DMS79 treated with DMSO at 0.1 percent for 48 hours (cell line): ENCODE measurements at regions not wholly inside any gene's neighbourhood (a gene's known extent, or its start where the extent isn't known, plus 50 kb on each side); places are given as distances from the start of the nearest gene placed in this dataset.
"Not testable (repeated sequence)": the region's sequence is repeated elsewhere in the genome, so short reads cannot be mapped to it uniquely, and the experiment has no call there.

Experiments
- DNase-seq: peaks from one replicate; lab custom pipeline; 2025; lab: John Stamatoyannopoulos, UW

GRCh38 chr13:21917086-21918015 is 246.5 kb downstream of the FGF9 start:
- peak; percentile 54 for DNase-seq

- DNase-seq = not testable (repeated sequence)
Observed at GRCh38 chr13:21920802-21921201, 249.9 kb downstream of the FGF9 start.

GRCh38 chr13:21924958-21925357 is 254.1 kb downstream of the FGF9 start:
- DNase-seq = no peak

GRCh38 chr13:21925720-21926119 is 254.8 kb downstream of the FGF9 start:
- DNase-seq = no peak

DNA sequence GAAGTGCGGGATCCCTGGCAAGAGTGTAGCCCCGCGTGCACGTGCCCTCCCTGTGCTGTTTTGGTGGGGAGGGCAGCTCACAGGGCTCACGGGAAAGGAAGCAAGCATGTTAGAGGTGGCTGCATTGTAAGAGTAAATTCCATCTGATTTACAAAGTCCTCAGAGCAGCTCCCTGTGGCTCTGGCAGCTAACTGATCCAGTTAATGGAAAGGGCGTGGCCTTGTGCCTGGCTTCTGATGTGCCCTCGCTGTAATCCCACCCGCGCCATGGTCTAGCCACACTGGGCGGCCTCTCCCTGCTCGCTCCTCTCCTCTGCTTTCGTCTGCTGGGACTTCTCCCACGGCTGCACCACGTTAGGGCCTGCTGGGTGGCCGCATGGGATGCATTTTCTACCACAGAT is 258.5 kb downstream of the FGF9 start:
- no peak for DNase-seq

DNA sequence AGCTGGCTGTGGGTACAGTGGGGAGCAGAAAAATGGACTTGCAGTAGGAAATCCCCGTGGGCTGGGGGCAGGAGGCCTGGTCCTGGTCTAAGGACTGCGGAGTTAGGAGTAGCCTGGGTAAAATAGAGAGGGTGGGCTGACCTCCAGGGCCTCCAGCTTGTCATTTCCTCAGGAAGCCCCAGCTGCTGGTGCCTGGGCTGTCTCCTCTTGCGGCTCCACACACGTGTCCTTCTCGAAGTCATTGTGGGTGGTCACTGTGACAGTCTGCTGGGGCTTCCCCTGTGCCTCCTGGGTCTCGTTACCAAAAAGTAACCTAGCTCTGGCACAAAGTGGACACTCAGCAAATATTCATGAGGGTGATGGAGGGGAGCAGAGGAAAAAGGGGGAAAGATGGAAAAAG is 259.7 kb downstream of the FGF9 start:
- DNase-seq = no peak

DNA sequence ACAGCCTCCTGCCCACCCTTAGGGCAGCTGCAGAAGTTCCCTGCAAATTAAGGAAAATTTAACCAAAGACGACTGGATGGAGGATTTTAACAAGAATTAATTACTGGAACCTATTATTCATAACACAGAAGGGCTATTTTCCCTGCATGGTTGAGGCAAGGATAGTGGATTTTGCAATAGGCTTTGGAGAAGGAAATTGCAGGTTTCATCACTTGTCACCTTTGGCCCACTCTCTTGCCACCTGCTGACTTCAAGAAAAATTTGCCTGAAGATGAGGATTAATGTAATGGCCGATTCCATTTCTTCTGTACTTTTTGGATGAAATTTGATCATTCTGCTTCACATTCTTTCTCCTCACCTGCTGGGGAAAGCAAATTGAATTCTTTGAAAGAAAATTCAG is 261.7 kb downstream of the FGF9 start:
- no peak for DNase-seq

DNA sequence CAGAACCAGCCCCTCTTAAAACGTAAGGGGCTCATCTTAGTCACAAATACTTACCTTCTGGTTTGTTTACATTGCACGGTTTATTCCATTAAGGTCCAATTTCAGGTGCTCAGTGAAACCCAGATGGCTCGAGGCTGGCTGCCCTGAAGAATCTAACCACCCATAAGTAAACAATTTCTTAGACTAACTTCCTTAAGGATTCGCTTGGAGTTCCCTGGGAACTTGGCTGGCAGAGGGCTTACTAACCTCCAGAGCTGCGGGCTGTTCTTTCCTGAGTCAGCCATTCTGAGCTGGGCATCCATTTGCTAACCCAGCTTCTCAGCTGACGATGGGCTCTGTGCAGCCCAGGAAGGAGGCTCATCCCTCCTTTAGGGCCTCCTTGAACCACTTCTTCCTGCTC is 262.1 kb downstream of the FGF9 start:
- DNase-seq = peak; percentile 86

DNA sequence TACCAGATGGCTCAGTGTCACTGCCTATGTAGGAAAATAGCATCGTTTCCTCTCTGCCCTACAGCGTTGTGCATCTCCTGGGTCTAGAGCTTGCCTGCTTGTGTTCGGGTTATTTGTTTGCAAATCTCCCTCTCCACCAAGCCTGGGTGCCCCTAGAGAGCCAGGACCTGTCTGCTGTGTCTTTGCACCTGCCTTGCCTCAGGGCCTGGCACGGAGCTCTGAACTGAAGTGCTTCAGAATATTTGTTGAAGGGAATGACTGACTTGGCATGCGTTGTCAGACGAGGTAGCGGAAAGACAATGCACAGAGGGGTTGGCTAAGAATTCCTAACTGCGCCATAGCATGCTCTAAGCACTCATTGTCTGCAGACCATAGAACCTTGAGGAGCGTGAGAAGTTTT is 263.4 kb downstream of the FGF9 start:
- DNase-seq = peak; percentile 92

DNA sequence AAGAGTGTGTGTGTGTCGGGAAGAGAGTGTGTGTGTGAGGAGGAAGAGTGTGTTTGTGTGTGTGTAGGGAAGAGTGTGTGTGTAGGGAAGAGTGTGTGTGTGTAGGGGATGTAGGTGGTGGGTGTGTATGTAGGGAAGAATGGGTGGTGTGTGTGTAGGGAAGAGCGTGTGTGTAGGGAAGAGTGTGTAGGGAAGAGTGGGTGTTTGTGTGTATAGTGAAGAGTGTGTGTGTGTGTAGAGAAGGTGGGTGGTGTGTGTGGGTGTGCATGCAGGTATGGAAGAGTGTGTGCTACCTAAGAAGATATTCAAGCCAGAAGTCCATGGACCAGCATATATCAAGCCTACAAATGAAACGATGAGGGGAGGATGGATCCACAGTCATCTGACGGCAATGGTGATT is 265.8 kb downstream of the FGF9 start:
- DNase-seq = no peak

DNA sequence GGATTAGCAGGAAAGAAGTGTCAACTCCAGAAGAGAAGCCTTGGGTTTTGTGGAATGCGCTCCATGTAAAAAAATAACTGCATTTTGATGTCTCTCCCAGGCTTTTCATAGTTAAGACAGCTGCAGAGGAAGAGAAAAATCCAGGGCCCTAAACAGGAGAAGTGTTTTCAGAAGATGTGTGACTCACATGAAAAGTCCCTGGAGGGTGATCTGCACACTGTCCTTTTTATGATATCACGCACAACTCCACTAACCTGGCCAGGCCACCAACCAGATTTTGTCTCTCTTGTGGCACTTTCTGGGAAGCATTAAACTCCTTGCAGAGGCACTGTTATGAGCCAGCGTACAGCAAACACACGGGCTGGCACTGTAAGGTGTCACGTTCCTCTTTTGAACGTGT is 267.3 kb downstream of the FGF9 start:
- DNase-seq = peak; percentile 61

DNA sequence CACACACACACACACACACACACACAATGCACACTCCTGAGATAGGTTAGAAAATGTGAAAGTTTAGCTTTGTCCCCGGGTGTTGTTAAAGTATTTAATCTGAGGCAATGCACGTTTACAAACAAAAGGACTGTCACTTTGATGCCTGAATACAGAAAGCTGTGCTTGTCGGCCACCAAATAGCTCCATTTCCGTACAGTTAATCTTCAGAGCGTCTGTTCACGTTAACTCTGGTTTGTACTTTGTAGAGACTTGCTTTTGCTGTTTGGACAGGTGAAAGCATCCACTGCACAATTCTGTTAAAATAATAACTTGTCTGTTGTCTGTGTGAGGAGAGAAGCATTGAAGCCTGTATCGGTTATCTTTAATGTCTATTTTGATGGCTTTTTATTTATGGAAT is 267.8 kb downstream of the FGF9 start:
- peak; percentile 61 for DNase-seq

DNA sequence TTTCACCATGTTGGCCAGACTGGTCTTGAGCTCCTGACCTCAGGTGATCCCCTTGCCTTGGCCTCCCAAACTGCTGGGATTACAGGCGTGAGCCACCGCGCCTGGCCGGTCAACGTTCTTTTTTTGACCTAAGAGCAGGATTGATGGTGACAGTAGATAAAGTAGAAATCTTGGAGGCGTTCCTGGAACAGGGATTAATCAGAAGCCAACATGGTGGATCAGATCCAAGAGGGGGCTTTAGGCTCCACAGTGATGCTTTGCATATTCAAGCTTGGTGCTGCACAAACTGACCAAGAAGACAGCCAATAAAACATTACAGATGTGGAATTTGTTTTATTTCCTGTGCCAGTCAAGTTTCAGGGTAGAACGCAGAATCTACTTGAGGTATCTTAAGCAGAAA is 271.2 kb downstream of the FGF9 start:
- no peak for DNase-seq

DNA sequence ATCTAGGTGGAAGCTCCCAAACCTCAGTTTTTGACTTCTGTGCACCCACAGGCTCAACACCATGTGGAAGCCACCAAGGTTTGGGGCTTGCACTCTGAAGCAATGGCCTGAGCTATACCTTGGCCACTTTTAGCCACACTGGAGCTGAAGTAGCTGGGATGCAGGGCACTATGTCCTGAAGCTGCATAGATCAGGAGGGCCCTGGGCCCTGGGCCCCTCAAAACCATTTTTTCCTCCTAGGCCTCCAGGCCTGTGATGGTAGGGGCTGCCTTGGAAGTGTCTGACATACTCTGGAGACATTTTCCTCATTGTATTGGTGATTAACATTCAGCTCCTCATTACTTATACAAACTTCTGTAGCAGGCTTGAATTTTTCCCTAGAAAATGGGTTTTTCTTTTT is 273.7 kb downstream of the FGF9 start:
- DNase-seq = no peak

- DNase-seq = no peak
Observed at GRCh38 chr13:21945195-21945594, 274.3 kb downstream of the FGF9 start.

GRCh38 chr13:21946964-21947363 is 276.1 kb downstream of the FGF9 start:
- no peak for DNase-seq

DNA sequence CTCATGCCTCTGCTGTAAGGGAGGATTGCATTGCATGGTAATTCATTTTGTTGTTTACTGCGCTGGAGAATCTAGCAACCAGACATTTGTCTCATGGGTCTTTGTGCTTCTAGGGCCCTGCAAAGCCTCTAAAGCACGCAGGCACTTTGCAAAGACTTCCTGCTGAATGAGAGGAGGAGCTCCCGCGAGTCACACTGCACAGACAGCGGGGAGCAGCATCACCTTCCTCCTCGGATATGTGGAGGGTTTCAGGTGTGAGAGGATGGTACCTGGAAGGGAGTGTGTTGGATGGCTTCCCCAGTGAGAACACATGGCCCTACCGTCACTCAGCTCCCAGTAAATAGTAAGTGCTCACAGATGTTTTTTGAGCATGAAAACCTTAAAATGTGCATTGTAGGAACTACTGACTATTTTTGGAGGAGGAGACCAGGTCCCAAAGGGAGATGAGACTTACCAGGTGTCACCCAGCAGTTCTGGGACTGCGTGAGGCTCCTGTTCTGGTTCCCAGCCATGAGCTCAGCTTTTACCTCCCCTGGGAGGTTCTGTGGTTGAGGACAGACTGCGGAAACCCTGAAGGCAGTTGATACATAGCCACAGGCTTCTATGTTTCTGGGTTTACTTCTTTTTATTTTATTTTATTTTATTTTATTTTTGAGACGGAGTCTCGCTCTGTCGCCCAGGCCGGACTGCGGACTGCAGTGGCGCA is 278.0 kb downstream of the FGF9 start:
- peak; percentile 26 for DNase-seq

DNA sequence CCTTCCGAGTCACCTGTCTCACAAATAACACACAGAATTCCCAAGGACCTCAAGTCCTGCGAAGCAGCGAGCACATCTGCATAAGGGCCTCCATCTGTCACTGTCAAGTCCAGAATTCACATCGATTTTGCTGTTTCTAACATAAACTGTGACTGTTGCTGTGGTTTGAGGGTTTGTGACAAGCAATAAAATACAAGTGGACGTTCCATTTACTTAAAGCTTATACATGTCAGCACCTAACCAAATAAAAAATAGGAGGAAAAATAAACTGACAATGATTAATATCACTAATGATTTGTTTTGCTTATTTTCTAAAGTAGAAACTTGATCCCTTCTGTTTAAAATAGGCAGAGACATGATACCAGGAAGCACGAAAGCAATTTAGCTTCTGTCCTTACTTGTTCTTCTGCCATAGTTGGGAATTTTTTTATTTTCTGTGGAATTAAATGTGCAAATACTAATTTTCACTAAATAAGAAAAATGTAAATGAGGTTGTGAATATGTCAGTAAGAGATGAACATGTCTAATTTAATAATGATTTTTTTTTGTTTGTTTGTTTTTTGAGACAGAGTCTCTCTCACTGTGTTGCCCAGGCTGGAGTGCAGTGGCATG is 279.1 kb downstream of the FGF9 start:
- DNase-seq = peak; percentile 33

DNA sequence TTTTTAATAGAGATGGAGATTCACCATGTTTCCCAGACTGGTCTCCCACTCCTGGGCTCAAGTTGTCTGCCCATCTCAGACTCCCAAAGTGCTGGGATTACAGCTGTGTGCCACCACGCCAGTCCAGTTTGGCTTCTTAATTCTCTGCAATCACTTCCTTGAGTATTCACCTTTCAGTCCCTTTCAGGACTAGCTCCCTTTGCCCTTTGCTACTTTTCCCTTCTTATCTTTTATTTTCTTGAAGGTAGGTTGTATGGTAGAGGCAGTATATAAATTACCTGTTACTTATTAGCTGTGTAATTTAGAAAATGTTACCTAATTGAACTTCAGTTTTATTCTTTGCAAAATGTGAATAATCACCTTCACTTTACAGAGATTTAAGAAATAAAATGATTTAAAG is 285.8 kb downstream of the FGF9 start:
- DNase-seq = no peak

- DNase-seq = peak; percentile 71
Observed at GRCh38 chr13:21957833-21958232, 287.0 kb downstream of the FGF9 start.

DNA sequence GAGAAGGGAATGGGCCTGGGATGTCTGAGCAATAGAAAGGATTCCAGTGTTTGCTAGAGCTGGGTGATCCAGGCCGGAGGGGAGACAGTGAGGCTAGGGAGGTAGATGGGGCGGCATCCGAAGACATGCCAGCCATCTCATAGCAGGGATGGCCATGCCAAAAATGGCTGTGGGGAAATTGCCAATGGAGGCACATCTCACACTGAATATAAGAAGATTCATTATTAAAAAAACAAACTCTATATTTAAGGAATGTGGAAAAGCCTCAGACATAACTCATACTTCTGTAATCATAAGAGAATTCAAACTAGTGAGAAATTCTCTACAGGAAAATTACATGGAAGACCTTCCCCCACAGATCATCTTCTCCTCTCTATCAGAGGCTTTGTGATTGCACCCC is 289.2 kb downstream of the FGF9 start:
- no peak for DNase-seq

GRCh38 chr13:21964686-21965085 is 293.8 kb downstream of the FGF9 start:
- no peak for DNase-seq

DNA sequence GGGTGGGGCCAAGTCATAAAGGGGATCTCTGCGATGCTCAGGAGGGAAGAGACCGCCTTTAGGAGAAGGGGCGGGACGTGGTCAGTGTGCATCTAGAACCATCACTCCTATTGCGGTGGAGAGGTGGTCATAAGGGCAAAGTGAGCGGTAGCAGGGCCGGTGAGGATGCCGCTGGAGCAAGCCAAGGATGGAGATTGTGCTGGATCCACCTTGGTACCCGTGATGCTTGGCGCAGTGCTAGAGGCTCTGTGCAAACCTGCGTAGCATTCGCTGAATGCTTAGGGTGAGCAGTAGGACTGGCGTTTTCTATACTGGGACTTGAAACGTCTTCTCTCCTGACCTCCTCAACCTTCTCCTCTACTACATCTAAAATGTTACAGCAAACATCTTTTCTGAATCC is 294.2 kb downstream of the FGF9 start:
- no peak for DNase-seq
